ENCODE measurements at regions not wholly inside any gene's neighbourhood (a gene's known extent, or its start where the extent isn't known, plus 50 kb on each side); places are given as distances from the start of the nearest gene placed in this dataset.

GRCh38 chr10:120719333-120719732, 131.8 kb upstream of the WDR11 start:
- intact Hi-C loops (cut with DNase I; ENCODE audit: low total_unique reads): no loop called here
- no peaks in the 10 kb centered on the region for H3K36me3 ChIP-seq
- DNase-seq: no peak
- TF ChIP-seq POLR2A (IDR thresholded peaks at IDR 0.05): no peak
- TF ChIP-seq CTCF (IDR thresholded peaks at IDR 0.05): no peak
- no peak for TF ChIP-seq EP300 (IDR thresholded peaks at IDR 0.05)
- no peak for TF ChIP-seq POLR2AphosphoS5 (IDR thresholded peaks at IDR 0.05)
- H3K4me3 ChIP-seq: no peak overlapping the region
- no peaks in the 10 kb centered on the region for H3K9me3 ChIP-seq
- no peak overlapping the region for H3K27ac ChIP-seq
- H3K4me1 ChIP-seq: no peaks in the 10 kb centered on the region
- no peaks in the 10 kb centered on the region for H3K27me3 ChIP-seq

GRCh38 chr10:120727001-120727400, 124.2 kb upstream of the WDR11 start:
- Histone ChIP-seq H3K4me1 (peaks cover 0 to 8% (median 2%) of the 10 kb centered on the region in 4 donors), H3K27ac (no peak overlapping the region), H3K27me3 (no peaks in the 10 kb centered on the region), H3K4me3 (no peak overlapping the region), H3K36me3 (no peaks in the 10 kb centered on the region), H3K9me3 (no peaks in the 10 kb centered on the region)
- no peak for TF ChIP-seq POLR2AphosphoS5 (IDR thresholded peaks at IDR 0.05)
- WGBS, 5 donors: 17 to 36% (median 24%) methylated on average over 2 of the region's 2 CpGs
- DNase-seq: peak in 1 of 2 donors; percentile 24
- intact Hi-C loops (cut with DNase I; ENCODE audit: low total_unique reads): no loop called here

GRCh38 chr10:120729547-120729946, 121.6 kb upstream of the WDR11 start:
- WGBS, 5 donors: 64 to 79% (median 68%) methylated on average over 1 of the region's 1 CpG
- Histone ChIP-seq H3K9me3 (no peaks in the 10 kb centered on the region), H3K27ac (no peak overlapping the region), H3K27me3 (no peaks in the 10 kb centered on the region), H3K4me3 (no peak overlapping the region), H3K4me1 (peaks cover 0 to 8% (median 2%) of the 10 kb centered on the region in 4 donors), H3K36me3 (no peaks in the 10 kb centered on the region)
- intact Hi-C loops (cut with DNase I; ENCODE audit: low total_unique reads): no loop called here
- no peak for DNase-seq
- TF ChIP-seq POLR2A (IDR thresholded peaks at IDR 0.05) (no peak), POLR2AphosphoS5 (IDR thresholded peaks at IDR 0.05) (no peak), EP300 (IDR thresholded peaks at IDR 0.05) (no peak), CTCF (IDR thresholded peaks at IDR 0.05) (no peak)

GRCh38 chr10:120732067-120732466, 119.1 kb upstream of the WDR11 start:
- Histone ChIP-seq H3K27me3 (peaks cover 0 to 8% (median 0%) of the 10 kb centered on the region in 3 donors), H3K36me3 (no peaks in the 10 kb centered on the region), H3K9me3 (no peaks in the 10 kb centered on the region), H3K27ac (no peak overlapping the region), H3K4me1 (peaks cover 0 to 8% (median 2%) of the 10 kb centered on the region in 4 donors), H3K4me3 (no peak overlapping the region)
- DNase-seq: peak in 1 of 2 donors; percentile 26
- TF ChIP-seq POLR2AphosphoS5 (IDR thresholded peaks at IDR 0.05) (peak in 1 of 3 donors; percentile 6), EP300 (IDR thresholded peaks at IDR 0.05) (no peak), CTCF (IDR thresholded peaks at IDR 0.05) (no peak)
- intact Hi-C loops (cut with DNase I; ENCODE audit: low total_unique reads): loop anchor here (10.0 kb wide), 1 partner anchor 307 kb away; no protein-coding TSS in a partner anchor
- 32 to 70% (median 42%) methylated on average over 1 of the region's 1 CpG for WGBS, 5 donors

GRCh38 chr10:120732643-120733313, 118.4 kb upstream of the WDR11 start:
- peaks cover 0 to under 1% (median 0%) of the 10 kb centered on the region in 4 donors for H3K4me1 ChIP-seq
- intact Hi-C loops (cut with DNase I; ENCODE audit: low total_unique reads): loop anchor here (10.0 kb wide), 1 partner anchor 308 kb away; no protein-coding TSS in a partner anchor
- H3K27me3 ChIP-seq: peaks cover 0 to 14% (median 0%) of the 10 kb centered on the region in 3 donors
- 76 to 83% (median 81%) methylated on average over 4 of the region's 4 CpGs for WGBS, 5 donors
- H3K9me3 ChIP-seq: no peaks in the 10 kb centered on the region
- H3K27ac ChIP-seq: no peak overlapping the region
- peak in 1 of 2 donors; percentile 19 for DNase-seq
- H3K36me3 ChIP-seq: no peaks in the 10 kb centered on the region
- no peak for TF ChIP-seq EP300 (IDR thresholded peaks at IDR 0.05)
- no peak for TF ChIP-seq POLR2AphosphoS5 (IDR thresholded peaks at IDR 0.05)
- TF ChIP-seq POLR2A (IDR thresholded peaks at IDR 0.05): no peak
- TF ChIP-seq CTCF (IDR thresholded peaks at IDR 0.05): no peak
- H3K4me3 ChIP-seq: no peak overlapping the region

Data from stomach (tissue), 8 donors.